ENCODE measurements at regions not wholly inside any gene's neighbourhood (a gene's known extent, or its start where the extent isn't known, plus 50 kb on each side); places are given as distances from the start of the nearest gene placed in this dataset.

DNA sequence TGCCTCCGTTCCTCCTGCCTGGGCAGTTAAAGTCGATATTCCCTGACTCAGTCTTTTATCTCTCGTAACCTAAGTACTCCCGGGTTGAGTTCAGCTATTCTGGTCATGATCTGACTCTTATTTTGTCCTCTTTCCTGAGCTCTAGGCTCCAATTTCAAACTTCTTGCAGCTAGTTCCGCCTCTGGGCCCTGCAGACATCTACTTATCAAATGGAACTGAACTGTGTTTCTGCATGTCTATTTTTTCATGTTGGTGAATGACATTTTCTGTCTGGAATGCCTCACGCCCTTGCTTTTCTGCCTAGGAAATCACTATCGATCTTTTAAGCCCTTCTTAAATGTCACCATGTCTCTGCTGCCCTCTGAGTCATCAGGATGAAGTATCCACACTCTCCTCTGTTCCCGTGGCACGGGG lies 101.5 kb downstream of the VAPA start:
- no peaks in the 10 kb centered on the region for H3K36me3 ChIP-seq (ENCODE audit: control insufficient read depth in 2 of 3, insufficient read depth in 3 of 3, low read length in 3 of 3)
- H3K27me3 Mint-ChIP-seq: peaks cover 0 to 6% (median 4%) of the 10 kb centered on the region in 5 donors
- H3K9me3 Mint-ChIP-seq: no peaks in the 10 kb centered on the region
- ATAC-seq (no peak), DNase-seq (no peak)
- no peaks in the 10 kb centered on the region for H3K4me1 ChIP-seq (ENCODE audit: control insufficient read depth in 2 of 2, insufficient read depth in 2 of 2, low read length in 2 of 2)
- ChIA-PET POLR2A (no interaction called here), CTCF (no interaction called here)
- no peak overlapping the region for H3K4me3 Mint-ChIP-seq
- no peak overlapping the region for H3K27ac ChIP-seq (ENCODE audit: low read depth, low read length)
- intact Hi-C loops (cut with micrococcal nuclease): no loop called here
- H3K9me3 ChIP-seq (ENCODE audit: control insufficient read depth in 2 of 3, low read length in 3 of 3): no peaks in the 10 kb centered on the region
- H3K27ac Mint-ChIP-seq: no peak overlapping the region
- H3K4me1 Mint-ChIP-seq: peaks cover 0 to 9% (median 0%) of the 10 kb centered on the region in 7 donors
- H3K27me3 ChIP-seq (ENCODE audit: control insufficient read depth in 2 of 2, insufficient read depth in 2 of 2, low read length in 2 of 2): no peaks in the 10 kb centered on the region
- H3K4me3 ChIP-seq (ENCODE audit: low read length): no peak overlapping the region
- no peaks in the 10 kb centered on the region for H3K36me3 Mint-ChIP-seq

DNA sequence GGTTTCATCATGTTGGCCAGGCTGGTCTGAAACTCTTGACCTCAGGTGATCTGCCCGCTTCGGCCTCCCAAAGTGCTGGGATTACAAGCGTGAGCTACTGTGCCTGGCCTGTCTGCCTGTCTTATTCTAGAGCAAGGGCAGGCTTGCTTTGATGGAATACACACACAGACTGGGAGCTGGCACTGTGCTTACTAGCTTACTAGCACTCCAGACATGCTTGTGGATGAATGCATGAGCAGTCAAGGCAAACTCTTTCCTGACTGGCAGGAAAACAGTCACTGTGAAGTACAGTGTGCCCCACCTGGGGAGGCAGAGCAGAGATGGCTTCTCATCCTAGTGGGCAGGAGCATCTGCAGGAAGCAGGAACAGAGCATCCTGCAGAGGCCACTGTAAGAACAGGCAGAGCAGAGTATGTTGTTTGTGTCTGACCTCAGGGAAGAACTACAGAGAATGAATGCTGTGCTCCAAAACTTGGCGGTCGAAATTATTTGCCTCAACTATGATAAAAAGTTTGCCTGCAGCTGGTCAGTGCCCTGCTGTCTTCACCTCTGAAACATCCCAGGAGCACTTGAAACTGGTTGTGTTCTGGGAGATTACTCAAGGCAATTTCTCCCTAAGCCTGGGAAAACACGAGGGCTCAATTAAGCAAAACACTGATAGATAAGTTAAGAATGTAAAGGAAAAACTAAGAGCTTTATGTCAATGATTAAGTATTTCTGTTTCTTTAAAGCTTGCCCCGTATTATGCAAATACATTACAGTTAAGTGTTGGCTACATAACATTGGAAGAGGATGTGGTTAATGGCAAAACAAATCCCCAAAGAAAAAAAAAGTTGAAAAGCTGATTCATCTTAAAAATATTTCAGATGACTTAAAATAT lies 102.4 kb downstream of the VAPA start:
- H3K27me3 ChIP-seq (ENCODE audit: control insufficient read depth in 2 of 2, insufficient read depth in 2 of 2, low read length in 2 of 2): no peaks in the 10 kb centered on the region
- Mint-ChIP-seq H3K36me3 (no peaks in the 10 kb centered on the region), H3K27ac (no peak overlapping the region), H3K4me1 (peaks cover 0 to 11% (median 0%) of the 10 kb centered on the region in 7 donors), H3K9me3 (no peaks in the 10 kb centered on the region), H3K27me3 (peaks cover 0 to 6% (median 5%) of the 10 kb centered on the region in 5 donors), H3K4me3 (no peak overlapping the region)
- no peaks in the 10 kb centered on the region for H3K9me3 ChIP-seq (ENCODE audit: control insufficient read depth in 2 of 3, low read length in 3 of 3)
- ATAC-seq (no peak), DNase-seq (no peak)
- H3K27ac ChIP-seq (ENCODE audit: low read depth, low read length): no peak overlapping the region
- intact Hi-C loops (cut with micrococcal nuclease): no loop called here
- H3K36me3 ChIP-seq (ENCODE audit: control insufficient read depth in 2 of 3, insufficient read depth in 3 of 3, low read length in 3 of 3): no peaks in the 10 kb centered on the region
- no peaks in the 10 kb centered on the region for H3K4me1 ChIP-seq (ENCODE audit: control insufficient read depth in 2 of 2, insufficient read depth in 2 of 2, low read length in 2 of 2)
- H3K4me3 ChIP-seq (ENCODE audit: low read length): no peak overlapping the region
- CTCF ChIA-PET: no interaction called here
- POLR2A ChIA-PET: no interaction called here

DNA sequence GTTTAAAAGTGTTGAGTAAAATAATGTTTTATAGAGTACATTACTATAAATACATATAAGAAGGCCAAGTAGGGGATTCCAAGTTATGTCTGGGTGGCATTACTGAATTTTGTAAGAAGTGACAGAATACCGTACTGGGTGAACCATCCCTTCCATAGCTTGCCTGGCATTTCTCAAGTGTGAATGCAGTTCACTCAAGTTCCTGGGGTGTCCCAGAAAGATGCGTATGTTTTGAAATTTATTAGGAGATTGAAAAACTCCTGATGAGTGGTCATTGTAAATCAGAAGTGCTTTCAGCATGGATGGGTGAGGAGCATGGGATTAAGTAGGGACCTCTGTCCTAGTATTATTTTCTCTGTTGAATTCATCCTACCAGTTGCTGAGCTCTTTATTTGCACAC lies 103.2 kb downstream of the VAPA start:
- no peaks in the 10 kb centered on the region for H3K36me3 Mint-ChIP-seq
- intact Hi-C loops (cut with micrococcal nuclease): no loop called here
- POLR2A ChIA-PET: interaction anchor here (0.6 kb wide), 1 partner anchor 315 kb away, joined by 3 read pairs; no protein-coding TSS in a partner anchor
- peak overlapping the region in 1 of 9 donors; percentile 11 for H3K27ac Mint-ChIP-seq
- H3K9me3 Mint-ChIP-seq: no peaks in the 10 kb centered on the region
- DNase-seq: no peak
- Histone ChIP-seq H3K9me3 (ENCODE audit: control insufficient read depth in 2 of 3, low read length in 3 of 3) (no peaks in the 10 kb centered on the region), H3K36me3 (ENCODE audit: control insufficient read depth in 2 of 3, insufficient read depth in 3 of 3, low read length in 3 of 3) (no peaks in the 10 kb centered on the region), H3K27ac (ENCODE audit: low read depth, low read length) (no peak overlapping the region), H3K4me1 (ENCODE audit: control insufficient read depth in 2 of 2, insufficient read depth in 2 of 2, low read length in 2 of 2) (no peaks in the 10 kb centered on the region), H3K4me3 (ENCODE audit: low read length) (no peak overlapping the region), H3K27me3 (ENCODE audit: control insufficient read depth in 2 of 2, insufficient read depth in 2 of 2, low read length in 2 of 2) (no peaks in the 10 kb centered on the region)
- H3K4me1 Mint-ChIP-seq: peaks cover 0 to 11% (median 0%) of the 10 kb centered on the region in 7 donors
- no peak overlapping the region for H3K4me3 Mint-ChIP-seq
- peaks cover 0 to 8% (median 5%) of the 10 kb centered on the region in 5 donors for H3K27me3 Mint-ChIP-seq
- CTCF ChIA-PET: no interaction called here
- no peak for ATAC-seq

DNA sequence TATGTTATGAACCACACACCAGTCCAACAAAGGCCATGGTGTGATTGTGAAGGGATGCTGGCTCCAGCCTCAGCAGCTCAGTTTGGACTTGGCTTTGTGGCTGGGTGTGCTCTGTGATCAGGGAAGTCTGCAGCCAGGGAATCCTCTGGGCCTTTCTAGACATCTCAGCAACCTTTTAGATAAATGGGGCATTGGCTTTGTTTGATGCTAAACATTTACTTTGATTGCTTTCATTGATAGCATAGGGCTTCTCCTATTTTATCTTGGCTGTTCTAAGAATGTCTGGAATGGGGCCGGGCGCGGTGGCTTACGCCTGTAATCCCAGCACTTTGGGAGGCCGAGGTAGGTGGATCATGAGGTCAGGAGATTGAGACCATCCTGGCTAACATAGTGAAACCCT lies 104.5 kb downstream of the VAPA start:
- Mint-ChIP-seq H3K4me3 (no peak overlapping the region), H3K27me3 (peaks cover 0 to 11% (median 8%) of the 10 kb centered on the region in 5 donors), H3K36me3 (no peaks in the 10 kb centered on the region), H3K4me1 (peaks cover 0 to 11% (median 0%) of the 10 kb centered on the region in 7 donors), H3K27ac (no peak overlapping the region), H3K9me3 (no peaks in the 10 kb centered on the region)
- no peaks in the 10 kb centered on the region for H3K27me3 ChIP-seq (ENCODE audit: control insufficient read depth in 2 of 2, insufficient read depth in 2 of 2, low read length in 2 of 2)
- no peaks in the 10 kb centered on the region for H3K4me1 ChIP-seq (ENCODE audit: control insufficient read depth in 2 of 2, insufficient read depth in 2 of 2, low read length in 2 of 2)
- DNase-seq (no peak), ATAC-seq (no peak)
- ChIA-PET CTCF (no interaction called here), POLR2A (no interaction called here)
- H3K36me3 ChIP-seq (ENCODE audit: control insufficient read depth in 2 of 3, insufficient read depth in 3 of 3, low read length in 3 of 3): no peaks in the 10 kb centered on the region
- H3K4me3 ChIP-seq (ENCODE audit: low read length): no peak overlapping the region
- H3K27ac ChIP-seq (ENCODE audit: low read depth, low read length): no peak overlapping the region
- intact Hi-C loops (cut with micrococcal nuclease): no loop called here
- no peaks in the 10 kb centered on the region for H3K9me3 ChIP-seq (ENCODE audit: control insufficient read depth in 2 of 3, low read length in 3 of 3)

DNA sequence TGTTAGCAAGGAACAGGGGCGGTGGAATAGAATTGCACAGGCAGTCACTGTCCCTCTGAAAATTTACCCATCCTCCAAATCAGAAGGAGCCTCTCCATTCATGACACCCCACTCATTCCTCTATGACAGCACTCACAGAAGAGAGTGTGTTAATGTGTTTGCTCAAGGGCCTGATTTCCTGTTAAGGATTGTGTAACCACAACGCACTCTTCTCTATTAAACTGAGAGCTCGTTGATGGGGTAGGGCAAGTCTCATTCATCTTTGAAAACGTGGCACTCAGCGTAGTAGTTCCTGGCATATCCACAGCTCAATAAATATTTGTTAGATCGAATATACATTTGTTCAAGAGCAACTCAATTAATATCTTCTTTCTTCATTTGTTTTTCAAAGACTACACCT lies 106.4 kb downstream of the VAPA start:
- Mint-ChIP-seq H3K27me3 (peaks cover 0 to 14% (median 11%) of the 10 kb centered on the region in 5 donors), H3K27ac (no peak overlapping the region), H3K4me3 (no peak overlapping the region), H3K36me3 (no peaks in the 10 kb centered on the region), H3K9me3 (no peaks in the 10 kb centered on the region), H3K4me1 (peaks cover 0 to 11% (median 0%) of the 10 kb centered on the region in 7 donors)
- ATAC-seq (peak; percentile 64), DNase-seq (no peak)
- POLR2A ChIA-PET: no interaction called here
- intact Hi-C loops (cut with micrococcal nuclease): no loop called here
- Histone ChIP-seq H3K36me3 (ENCODE audit: control insufficient read depth in 2 of 3, insufficient read depth in 3 of 3, low read length in 3 of 3) (no peaks in the 10 kb centered on the region), H3K27me3 (ENCODE audit: control insufficient read depth in 2 of 2, insufficient read depth in 2 of 2, low read length in 2 of 2) (no peaks in the 10 kb centered on the region), H3K4me3 (ENCODE audit: low read length) (no peak overlapping the region), H3K27ac (ENCODE audit: low read depth, low read length) (no peak overlapping the region), H3K9me3 (ENCODE audit: control insufficient read depth in 2 of 3, low read length in 3 of 3) (no peaks in the 10 kb centered on the region), H3K4me1 (ENCODE audit: control insufficient read depth in 2 of 2, insufficient read depth in 2 of 2, low read length in 2 of 2) (no peaks in the 10 kb centered on the region)
- CTCF ChIA-PET: no interaction called here

DNA sequence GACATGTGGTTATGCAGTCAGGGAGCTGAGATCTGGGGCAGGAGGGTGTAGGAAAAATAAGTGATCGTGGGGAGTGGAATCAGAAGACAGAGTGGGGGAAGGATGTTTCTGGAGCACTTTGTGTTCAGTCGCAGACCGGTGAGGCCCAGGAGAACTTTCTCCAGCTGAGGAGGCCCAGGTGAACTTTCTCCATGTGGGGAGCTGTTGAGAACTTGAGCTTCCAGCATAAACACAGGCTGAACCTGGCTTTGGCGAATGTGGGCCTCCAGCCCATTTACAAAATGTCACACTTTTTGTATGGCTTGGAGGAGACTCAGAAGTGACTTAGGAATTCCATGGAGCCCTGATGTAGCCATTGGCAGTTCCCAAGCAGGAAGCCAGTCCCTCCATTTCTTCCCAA lies 108.5 kb downstream of the VAPA start:
- H3K36me3 ChIP-seq (ENCODE audit: control insufficient read depth in 2 of 3, insufficient read depth in 3 of 3, low read length in 3 of 3): no peaks in the 10 kb centered on the region
- Mint-ChIP-seq H3K27ac (no peak overlapping the region), H3K36me3 (no peaks in the 10 kb centered on the region), H3K4me1 (peaks cover 0 to 6% (median 0%) of the 10 kb centered on the region in 7 donors), H3K4me3 (no peak overlapping the region), H3K9me3 (no peaks in the 10 kb centered on the region), H3K27me3 (peaks cover 0 to 12% (median 7%) of the 10 kb centered on the region in 5 donors)
- no peaks in the 10 kb centered on the region for H3K27me3 ChIP-seq (ENCODE audit: control insufficient read depth in 2 of 2, insufficient read depth in 2 of 2, low read length in 2 of 2)
- intact Hi-C loops (cut with micrococcal nuclease): no loop called here
- no peak overlapping the region for H3K4me3 ChIP-seq (ENCODE audit: low read length)
- DNase-seq (no peak), ATAC-seq (no peak)
- ChIA-PET POLR2A (no interaction called here), CTCF (no interaction called here)
- H3K9me3 ChIP-seq (ENCODE audit: control insufficient read depth in 2 of 3, low read length in 3 of 3): no peaks in the 10 kb centered on the region
- H3K27ac ChIP-seq (ENCODE audit: low read depth, low read length): no peak overlapping the region
- no peaks in the 10 kb centered on the region for H3K4me1 ChIP-seq (ENCODE audit: control insufficient read depth in 2 of 2, insufficient read depth in 2 of 2, low read length in 2 of 2)

Data from naive thymus-derived CD4-positive, alpha-beta T cell (primary cell).